ENCODE measurements at regions not wholly inside any gene's neighbourhood (a gene's known extent, or its start where the extent isn't known, plus 50 kb on each side); places are given as distances from the start of the nearest gene placed in this dataset.

DNA sequence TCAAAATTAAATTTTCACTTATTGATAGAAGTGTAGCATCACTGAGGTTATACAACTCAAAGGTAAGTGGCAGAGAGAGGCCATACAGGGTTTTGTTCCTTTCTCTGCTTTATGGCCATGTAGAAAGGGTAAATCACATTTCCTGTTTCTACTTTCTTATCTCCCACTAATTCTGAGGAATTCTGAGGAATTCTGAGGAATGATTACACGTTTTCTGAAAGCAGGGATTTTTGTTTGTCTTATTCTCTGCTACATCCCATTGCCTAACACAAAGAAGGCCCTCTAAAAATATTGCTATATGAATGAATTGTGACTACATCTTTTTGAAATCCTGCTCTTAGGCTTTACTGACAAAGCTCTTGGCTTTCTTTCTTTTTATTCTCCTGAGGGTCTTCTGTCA, 516.9 kb upstream of the ZNF608 start:
- TF ChIP-seq, protein P1, sequence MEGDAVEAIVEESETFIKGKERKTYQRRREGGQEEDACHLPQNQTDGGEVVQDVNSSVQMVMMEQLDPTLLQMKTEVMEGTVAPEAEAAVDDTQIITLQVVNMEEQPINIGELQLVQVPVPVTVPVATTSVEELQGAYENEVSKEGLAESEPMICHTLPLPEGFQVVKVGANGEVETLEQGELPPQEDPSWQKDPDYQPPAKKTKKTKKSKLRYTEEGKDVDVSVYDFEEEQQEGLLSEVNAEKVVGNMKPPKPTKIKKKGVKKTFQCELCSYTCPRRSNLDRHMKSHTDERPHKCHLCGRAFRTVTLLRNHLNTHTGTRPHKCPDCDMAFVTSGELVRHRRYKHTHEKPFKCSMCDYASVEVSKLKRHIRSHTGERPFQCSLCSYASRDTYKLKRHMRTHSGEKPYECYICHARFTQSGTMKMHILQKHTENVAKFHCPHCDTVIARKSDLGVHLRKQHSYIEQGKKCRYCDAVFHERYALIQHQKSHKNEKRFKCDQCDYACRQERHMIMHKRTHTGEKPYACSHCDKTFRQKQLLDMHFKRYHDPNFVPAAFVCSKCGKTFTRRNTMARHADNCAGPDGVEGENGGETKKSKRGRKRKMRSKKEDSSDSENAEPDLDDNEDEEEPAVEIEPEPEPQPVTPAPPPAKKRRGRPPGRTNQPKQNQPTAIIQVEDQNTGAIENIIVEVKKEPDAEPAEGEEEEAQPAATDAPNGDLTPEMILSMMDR (IDR thresholded peaks at IDR 0.05) = no peak
- no peak for TF ChIP-seq POLR2AphosphoS5 (IDR thresholded peaks at IDR 0.05)
